Coronary artery (tissue), 2 donors: ENCODE measurements at regions not wholly inside any gene's neighbourhood (a gene's known extent, or its start where the extent isn't known, plus 50 kb on each side); places are given as distances from the start of the nearest gene placed in this dataset.

Source experiments
- DNase-seq: peaks from one replicate; pipeline ENCODE4 v3.0.0-alpha.2; 2017; ENCODE audit warnings: low spot score
- H3K27ac ChIP-seq, 2 donors: fragments of 200-600 bp; sonication (generic); one replicate each; pipeline ENCODE4 v1.5.1; 2016 to 2019
- H3K4me3 ChIP-seq: fragments of 200-600 bp; sonication (generic); 2 replicates; pipeline ENCODE4 v1.5.1; 2016; ENCODE audit warnings: mild to moderate bottlenecking, moderate library complexity
- TF ChIP-seq, protein P1 (sequence below): fragments of 200-600 bp; sonication (generic); IDR thresholded peaks from one replicate; pipeline ENCODE4 v1.5.1; 2019; ENCODE audit warnings: antibody characterized with exemption

DNA sequence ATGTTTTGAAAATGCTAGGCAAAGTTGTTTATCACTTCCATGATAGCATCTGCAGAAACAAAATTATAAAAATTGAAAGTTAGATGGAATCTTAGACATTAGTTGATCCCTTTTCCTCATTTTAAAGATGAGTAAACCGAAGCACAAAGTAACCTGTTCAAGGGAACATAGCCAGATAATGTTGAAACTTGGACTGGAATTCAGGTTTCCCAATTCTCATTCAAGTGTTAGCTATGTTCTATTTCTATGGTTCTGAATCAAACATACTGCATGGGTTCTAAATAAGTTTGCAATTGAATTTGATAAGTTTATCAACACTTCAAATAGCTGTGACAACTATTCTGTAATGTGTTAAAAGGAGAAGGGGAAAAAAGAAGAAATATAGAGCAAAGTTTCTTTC, 122.4 kb upstream of the SOX5 start:
- TF ChIP-seq, protein P1, sequence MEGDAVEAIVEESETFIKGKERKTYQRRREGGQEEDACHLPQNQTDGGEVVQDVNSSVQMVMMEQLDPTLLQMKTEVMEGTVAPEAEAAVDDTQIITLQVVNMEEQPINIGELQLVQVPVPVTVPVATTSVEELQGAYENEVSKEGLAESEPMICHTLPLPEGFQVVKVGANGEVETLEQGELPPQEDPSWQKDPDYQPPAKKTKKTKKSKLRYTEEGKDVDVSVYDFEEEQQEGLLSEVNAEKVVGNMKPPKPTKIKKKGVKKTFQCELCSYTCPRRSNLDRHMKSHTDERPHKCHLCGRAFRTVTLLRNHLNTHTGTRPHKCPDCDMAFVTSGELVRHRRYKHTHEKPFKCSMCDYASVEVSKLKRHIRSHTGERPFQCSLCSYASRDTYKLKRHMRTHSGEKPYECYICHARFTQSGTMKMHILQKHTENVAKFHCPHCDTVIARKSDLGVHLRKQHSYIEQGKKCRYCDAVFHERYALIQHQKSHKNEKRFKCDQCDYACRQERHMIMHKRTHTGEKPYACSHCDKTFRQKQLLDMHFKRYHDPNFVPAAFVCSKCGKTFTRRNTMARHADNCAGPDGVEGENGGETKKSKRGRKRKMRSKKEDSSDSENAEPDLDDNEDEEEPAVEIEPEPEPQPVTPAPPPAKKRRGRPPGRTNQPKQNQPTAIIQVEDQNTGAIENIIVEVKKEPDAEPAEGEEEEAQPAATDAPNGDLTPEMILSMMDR, result no peak
- H3K4me3 ChIP-seq, result no peak overlapping the region
- DNase-seq, result no peak
- no peak overlapping the region for H3K27ac ChIP-seq

DNA sequence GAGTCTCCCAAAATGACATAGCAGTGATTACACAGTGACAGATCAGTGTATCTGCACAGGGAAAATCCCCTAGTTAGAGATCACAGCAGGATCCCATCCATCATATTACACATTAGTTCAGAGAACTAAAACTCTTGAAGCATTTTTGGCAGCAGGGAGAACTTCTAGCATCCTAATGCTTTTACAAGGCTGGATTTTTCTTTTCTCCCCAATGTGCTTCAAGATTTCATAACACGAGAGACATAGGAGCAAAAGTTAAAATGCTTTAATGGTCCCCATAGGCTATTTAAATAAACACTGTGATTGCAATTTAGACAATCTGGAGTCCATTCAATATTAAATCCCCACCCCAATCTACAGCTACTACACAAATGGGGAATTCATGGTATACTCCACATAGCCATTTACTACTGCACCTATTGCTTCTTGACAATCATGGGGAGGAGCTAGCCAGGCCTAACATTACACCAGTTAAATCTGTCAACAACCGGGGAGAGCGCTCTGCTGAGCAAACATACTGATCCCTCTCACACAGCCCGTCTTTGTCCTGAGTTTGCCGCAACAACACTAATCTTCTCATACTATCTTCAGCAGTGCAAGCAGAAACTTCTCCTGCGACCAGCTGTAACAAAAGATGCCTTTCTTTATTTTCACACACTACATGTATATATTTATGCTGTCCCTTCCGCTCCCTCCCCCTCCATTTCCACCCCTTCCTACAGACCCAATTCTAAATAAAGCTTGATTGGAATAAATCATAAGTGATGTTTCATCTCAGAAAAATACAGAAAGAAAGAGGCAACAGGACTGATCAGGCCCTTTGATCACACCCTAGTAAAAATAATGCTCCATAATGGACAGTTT, 120.3 kb upstream of the SOX5 start:
- no peak overlapping the region for H3K4me3 ChIP-seq
- peak overlapping the region in 1 of 2 donors; percentile 22 for H3K27ac ChIP-seq
- no peak for DNase-seq
- TF ChIP-seq, protein P1, result no peak

GRCh38 chr12:24066865-24067264, 117.4 kb upstream of the SOX5 start:
- Histone ChIP-seq H3K27ac (peak overlapping the region; percentile 18 to 71), H3K4me3 (no peak overlapping the region)
- TF ChIP-seq, protein P1, result no peak
- no peak for DNase-seq

DNA sequence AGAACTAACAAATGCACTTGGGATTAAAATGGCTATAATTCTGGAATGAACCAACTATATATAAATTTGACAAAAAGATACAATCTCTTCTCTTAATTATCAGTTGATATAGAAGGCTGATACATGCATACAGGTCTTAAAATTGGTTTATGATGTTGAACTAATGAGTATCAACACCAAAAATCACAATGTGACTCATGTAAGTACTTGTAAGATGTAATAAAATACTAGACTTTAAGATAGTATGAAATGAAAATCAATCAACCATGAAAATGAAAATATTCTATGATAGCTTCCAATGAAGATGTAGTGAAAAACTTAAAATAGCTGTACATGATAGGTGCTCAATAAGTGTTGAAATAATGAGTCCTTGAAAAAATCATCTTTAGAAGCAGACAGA, 116.6 kb upstream of the SOX5 start:
- Histone ChIP-seq H3K27ac (no peak overlapping the region), H3K4me3 (no peak overlapping the region)
- TF ChIP-seq, protein P1, result no peak
- DNase-seq, result no peak

DNA sequence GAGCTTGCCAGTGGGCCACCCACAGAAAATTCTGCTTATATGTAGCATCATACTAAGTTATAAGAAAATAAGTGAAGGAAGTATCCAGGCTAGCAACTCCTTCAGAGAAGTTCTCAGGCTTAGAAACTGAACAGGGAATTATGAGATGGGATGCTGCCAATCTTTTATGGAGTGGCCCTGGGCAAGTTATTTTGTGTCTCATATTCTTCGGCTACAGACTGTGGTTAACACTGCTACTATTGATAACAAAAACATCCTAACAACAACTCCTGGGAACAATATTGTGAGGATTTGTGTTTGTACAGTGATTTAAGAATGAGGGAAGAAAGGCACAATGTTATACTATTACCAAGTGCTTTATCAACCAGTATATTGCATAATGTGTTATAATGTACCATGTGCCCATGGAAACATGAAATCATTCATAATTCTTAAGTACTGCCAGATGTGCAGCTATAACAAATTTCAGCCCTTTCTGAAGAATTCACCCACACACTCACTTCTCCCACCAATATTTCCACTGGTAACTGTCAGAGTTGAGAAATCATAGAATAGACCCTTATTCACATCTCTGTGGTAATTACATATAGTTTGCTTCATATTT, 113.3 kb upstream of the SOX5 start:
- DNase-seq, result no peak
- TF ChIP-seq, protein P1, result no peak
- H3K4me3 ChIP-seq, result no peak overlapping the region
- H3K27ac ChIP-seq, result peak overlapping the region in 1 of 2 donors; percentile 27

DNA sequence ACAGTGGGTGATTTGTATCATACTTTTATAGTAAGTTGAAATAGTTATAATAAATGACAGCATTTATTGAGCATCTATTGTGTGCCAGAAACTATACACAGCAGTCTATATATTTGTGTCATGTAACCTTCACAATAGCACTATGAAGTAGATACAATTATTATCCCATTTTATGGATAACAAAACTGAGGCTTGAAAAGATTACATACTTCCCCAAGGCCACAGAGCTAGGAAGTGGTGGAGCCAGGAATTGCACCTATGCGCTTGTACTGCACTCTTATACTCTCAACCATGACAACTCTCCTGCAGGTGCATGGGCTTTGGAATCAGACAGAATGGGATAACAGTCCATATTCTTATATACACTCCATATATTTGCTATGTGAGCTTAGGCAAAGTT, 110.6 kb upstream of the SOX5 start:
- no peak for DNase-seq
- no peak overlapping the region for H3K4me3 ChIP-seq
- no peak overlapping the region for H3K27ac ChIP-seq
- TF ChIP-seq, protein P1, result no peak

- DNase-seq, result no peak
- Histone ChIP-seq H3K4me3 (no peak overlapping the region), H3K27ac (no peak overlapping the region)
- TF ChIP-seq, protein P1, result no peak
Observed at GRCh38 chr12:24057920-24058476, 108.5 kb upstream of the SOX5 start.
